Lower lobe of right lung (tissue), 2 donors: ENCODE measurements at regions not wholly inside any gene's neighbourhood (a gene's known extent, or its start where the extent isn't known, plus 50 kb on each side); places are given as distances from the start of the nearest gene placed in this dataset.

ENCODE experiments used
- ATAC-seq, 2 donors: fragments of 200-7000 bp; cut with Tn5 transposase; one replicate each; pipeline ENCODE4 v1.9.1; 2020 to 2022; ENCODE audit warnings: mild to moderate bottlenecking in 2 of 2, moderate library complexity in 2 of 2
- DNase-seq: peaks from one replicate; pipeline ENCODE4 v3.0.0-alpha.2; 2020
- H3K27ac ChIP-seq: fragments of 200-600 bp; one replicate; pipeline ENCODE4 v1.8.0; 2022
- H3K27me3 ChIP-seq: fragments of 200-600 bp; one replicate; pipeline ENCODE4 v1.8.0; 2022; ENCODE audit warnings: low read depth
- H3K36me3 ChIP-seq: fragments of 200-600 bp; one replicate; pipeline ENCODE4 v1.8.0; 2022; ENCODE audit warnings: mild to moderate bottlenecking
- H3K4me1 ChIP-seq: fragments of 200-600 bp; one replicate; pipeline ENCODE4 v1.8.0; 2022
- H3K4me3 ChIP-seq: fragments of 200-600 bp; one replicate; pipeline ENCODE4 v1.8.0; 2022; ENCODE audit warnings: mild to moderate bottlenecking
- H3K9me3 ChIP-seq: fragments of 200-600 bp; one replicate; pipeline ENCODE4 v1.8.0; 2022
- CTCF ChIP-seq: fragments of 200-600 bp; IDR thresholded peaks from one replicate; pipeline ENCODE4 v1.8.0; 2022; ENCODE audit warnings: antibody characterized with exemption, mild to moderate bottlenecking
- intact Hi-C: fragments of 100-400 bp; cut with DNase I; formaldehyde crosslinking; loops from one replicate; pipeline ENCODE4 v1.11.0; 2022
- donor health status: DM: no; HTN: yes; CAD: no; lungs with severe emphysema.

- no peak for TF ChIP-seq CTCF
- no peaks in the 10 kb centered on the region for H3K27me3 ChIP-seq
- H3K9me3 ChIP-seq, result no peaks in the 10 kb centered on the region
- H3K4me1 ChIP-seq, result no peaks in the 10 kb centered on the region
- no peak for ATAC-seq
- H3K36me3 ChIP-seq, result no peaks in the 10 kb centered on the region
- no peak overlapping the region for H3K27ac ChIP-seq
- no peak overlapping the region for H3K4me3 ChIP-seq
- no peak for DNase-seq
- intact Hi-C loops, result no loop called here
Observed at GRCh38 chr20:22324505-22324904, 259.9 kb downstream of the FOXA2 start.

- no peak for TF ChIP-seq CTCF
- Histone ChIP-seq H3K4me1 (no peaks in the 10 kb centered on the region), H3K36me3 (no peaks in the 10 kb centered on the region), H3K27ac (no peak overlapping the region), H3K27me3 (no peaks in the 10 kb centered on the region), H3K9me3 (no peaks in the 10 kb centered on the region), H3K4me3 (no peak overlapping the region)
- DNase-seq, result no peak
- ATAC-seq, result no peak
- intact Hi-C loops, result no loop called here
Observed at GRCh38 chr20:22322513-22322912, 261.9 kb downstream of the FOXA2 start.

- no peak for TF ChIP-seq CTCF
- intact Hi-C loops, result no loop called here
- ATAC-seq, result no peak
Observed at GRCh38 chr20:22321191-22321590, 263.2 kb downstream of the FOXA2 start.

GRCh38 chr20:22320245-22320915 is 264.0 kb downstream of the FOXA2 start:
- no peaks in the 10 kb centered on the region for H3K4me1 ChIP-seq
- TF ChIP-seq CTCF, result no peak
- H3K27me3 ChIP-seq, result no peaks in the 10 kb centered on the region
- H3K27ac ChIP-seq, result no peak overlapping the region
- no peak overlapping the region for H3K4me3 ChIP-seq
- intact Hi-C loops, result no loop called here
- no peaks in the 10 kb centered on the region for H3K9me3 ChIP-seq
- H3K36me3 ChIP-seq, result no peaks in the 10 kb centered on the region
- ATAC-seq (no peak), DNase-seq (no peak)

More at GRCh38 chr20:22321191-22321590, 263.2 kb downstream of the FOXA2 start:
- H3K4me1 ChIP-seq, result no peaks in the 10 kb centered on the region
- H3K27me3 ChIP-seq, result no peaks in the 10 kb centered on the region
- no peak for DNase-seq
- H3K36me3 ChIP-seq, result no peaks in the 10 kb centered on the region
- H3K4me3 ChIP-seq, result no peak overlapping the region
- no peaks in the 10 kb centered on the region for H3K9me3 ChIP-seq
- H3K27ac ChIP-seq, result no peak overlapping the region

- Histone ChIP-seq H3K4me1 (no peaks in the 10 kb centered on the region), H3K36me3 (no peaks in the 10 kb centered on the region), H3K27me3 (no peaks in the 10 kb centered on the region), H3K4me3 (no peak overlapping the region), H3K27ac (no peak overlapping the region), H3K9me3 (no peaks in the 10 kb centered on the region)
- TF ChIP-seq CTCF, result no peak
- ATAC-seq (no peak), DNase-seq (no peak)
- intact Hi-C loops, result no loop called here
Observed at GRCh38 chr20:22315771-22316170, 268.6 kb downstream of the FOXA2 start.

GRCh38 chr20:22315073-22315472 is 269.3 kb downstream of the FOXA2 start:
- Histone ChIP-seq H3K27me3 (no peaks in the 10 kb centered on the region), H3K36me3 (no peaks in the 10 kb centered on the region), H3K4me1 (no peaks in the 10 kb centered on the region), H3K9me3 (no peaks in the 10 kb centered on the region), H3K27ac (no peak overlapping the region), H3K4me3 (no peak overlapping the region)
- ATAC-seq (no peak), DNase-seq (no peak)
- TF ChIP-seq CTCF, result no peak
- intact Hi-C loops, result no loop called here
